Endothelial cell of umbilical vein (primary cell): ENCODE measurements at regions not wholly inside any gene's neighbourhood (a gene's known extent, or its start where the extent isn't known, plus 50 kb on each side); places are given as distances from the start of the nearest gene placed in this dataset.

ENCODE experiments used
- BruUV-seq: library from RNA; stranded (reverse); fragments of 400-500 nt; replicated peaks from 2 replicates; lab custom pipeline; 2021; lab: Mats Ljungman, UMichigan
- CTCF ChIA-PET: fragments of 300-600, 350-600 bp; sonication (Branson Sonifier 250); formaldehyde crosslinking; loops from one replicate; lab custom pipeline; 2021; ENCODE audit warnings: antibody characterized with exemption, inconsistent platforms; lab: Charles Lee
- POLR2A ChIA-PET: fragments of 300-600, 350-600 bp; sonication (Branson Sonifier 250); formaldehyde crosslinking; loops from one replicate; lab custom pipeline; 2021; ENCODE audit warnings: antibody characterized with exemption, inconsistent platforms; lab: Charles Lee
- DNase-seq: peaks from one replicate; pipeline ENCODE4 v3.0.0-alpha.2; 2011; ENCODE audit warnings: low read depth, low spot score
- FAIRE-seq: peaks from 2 replicates; lab custom pipeline; 2011; peaks lifted over from hg19 to GRCh38; lab: Jason Lieb, UNC
- H2AFZ ChIP-seq: 2 replicates; pipeline ENCODE4 v1.6.0; 2012; ENCODE audit warnings: low read depth, low read length, control low read depth, inconsistent platforms
- H3K27ac ChIP-seq: 2 replicates; pipeline ENCODE4 v1.5.1; 2011; ENCODE audit warnings: low read depth, mild to moderate bottlenecking, control low read depth, low read length, moderate library complexity; ENCODE audit not compliant: insufficient read depth
- H3K27me3 ChIP-seq, 2 experiments: 2 replicates each; pipeline versions ENCODE4 v1.6.0 to v1.6.1; 2011; ENCODE audit warnings: low read length in 2 of 2, mixed read lengths in 1 of 2; ENCODE audit not compliant: control insufficient read depth in 2 of 2, insufficient read depth in 2 of 2
- H3K36me3 ChIP-seq, 2 experiments: 2 replicates in 1 of 2; 3 replicates in 1 of 2; pipeline ENCODE4 v1.5.1; 2011; ENCODE audit warnings: low read length in 2 of 2, mild to moderate bottlenecking in 1 of 2, moderate library complexity in 1 of 2; ENCODE audit not compliant: control insufficient read depth in 2 of 2, insufficient read depth in 2 of 2; ENCODE audit errors: extremely low read depth in 1 of 2
- H3K4me1 ChIP-seq: 3 replicates; pipeline ENCODE4 v1.5.1; 2011; ENCODE audit warnings: mild to moderate bottlenecking, low read length; ENCODE audit not compliant: control insufficient read depth, insufficient read depth; ENCODE audit errors: extremely low read depth
- H3K4me2 ChIP-seq: 2 replicates; pipeline ENCODE4 v1.6.1; 2011; ENCODE audit warnings: low read length, control low read depth, mixed read lengths; ENCODE audit not compliant: insufficient read depth
- H3K4me3 ChIP-seq, 3 experiments: fragments of 200-600 bp in 1 of 3; sonication (generic), shearing (Covaris generic) in 1 of 3; replicated peaks in 1 of 3; 2 replicates each; pipeline ENCODE4 v1.5.1; 2011 to 2016; ENCODE audit warnings: control low read depth in 3 of 3, low read length in 3 of 3, mild to moderate bottlenecking in 2 of 3, inconsistent platforms in 1 of 3, low read depth in 1 of 3, moderate library complexity in 1 of 3; ENCODE audit not compliant: insufficient read depth in 1 of 3
- H3K79me2 ChIP-seq: 2 replicates; pipeline ENCODE4 v1.6.0; 2012; ENCODE audit warnings: low read length, inconsistent platforms; ENCODE audit not compliant: control insufficient read depth, insufficient read depth
- H3K9ac ChIP-seq: replicated peaks from 2 replicates; pipeline ENCODE3; 2011; ENCODE audit warnings: low read length, control low read depth; ENCODE audit not compliant: insufficient read depth; ENCODE audit errors: extremely low read depth
- H3K9me1 ChIP-seq: replicated peaks from 3 replicates; pipeline ENCODE4 v1.6.0; 2011; ENCODE audit warnings: mild to moderate bottlenecking, low read length; ENCODE audit not compliant: control insufficient read depth, insufficient read depth; ENCODE audit errors: extremely low read depth
- H3K9me3 ChIP-seq: replicated peaks from 2 replicates; pipeline ENCODE4 v1.5.1; 2012; ENCODE audit warnings: low read length, inconsistent platforms; ENCODE audit not compliant: control insufficient read depth, insufficient read depth
- H4K20me1 ChIP-seq: replicated peaks from 2 replicates; pipeline ENCODE3; 2011; ENCODE audit warnings: mild to moderate bottlenecking, low read length; ENCODE audit not compliant: control insufficient read depth, insufficient read depth; ENCODE audit errors: extremely low read depth
- CTCF ChIP-seq, 2 donors: IDR thresholded peaks; 1 replicate in 1 of 2; 2 replicates in 1 of 2; pipeline ENCODE4 v1.5.1; 2011; ENCODE audit warnings: low read length in 2 of 2, mild to moderate bottlenecking in 2 of 2, moderate library complexity in 2 of 2, control low read depth in 1 of 2, inconsistent platforms in 1 of 2, low read depth in 1 of 2; ENCODE audit not compliant: insufficient read depth in 1 of 2; ENCODE audit errors: extremely low read depth in 1 of 2
- EZH2 ChIP-seq: IDR thresholded peaks from 2 replicates; pipeline ENCODE4 v1.6.1; 2012; ENCODE audit warnings: borderline replicate concordance, low read depth, mild to moderate bottlenecking, moderate library complexity, low read length, inconsistent platforms; ENCODE audit not compliant: severe bottlenecking
- FOS ChIP-seq: IDR thresholded peaks from 2 replicates; pipeline ENCODE4 v1.6.1; 2011; ENCODE audit warnings: mild to moderate bottlenecking, low read length, moderate library complexity, borderline replicate concordance; ENCODE audit not compliant: insufficient read depth
- GATA2 ChIP-seq: IDR thresholded peaks from 2 replicates; pipeline ENCODE4 v1.7.0; 2011; ENCODE audit warnings: low read depth, mild to moderate bottlenecking, moderate library complexity, mixed read lengths, low read length; ENCODE audit not compliant: insufficient read length, insufficient read depth
- JUN ChIP-seq: IDR thresholded peaks from 2 replicates; pipeline ENCODE4 v1.6.1; 2011; ENCODE audit warnings: borderline replicate concordance, low read depth; ENCODE audit not compliant: insufficient read length, insufficient read depth
- MYC ChIP-seq: IDR thresholded peaks from one replicate; pipeline ENCODE4 v1.6.1; 2011; ENCODE audit warnings: mild to moderate bottlenecking, low read depth, low read length
- POLR2A ChIP-seq: IDR thresholded peaks from 2 replicates; pipeline ENCODE4 v1.6.1; 2012; ENCODE audit warnings: low read depth, mild to moderate bottlenecking, control low read depth, low read length
- POLR2AphosphoS5 ChIP-seq: IDR thresholded peaks from 2 replicates; pipeline ENCODE4 v1.6.1; 2012; ENCODE audit warnings: low read depth, mild to moderate bottlenecking, control low read depth, low read length, moderate library complexity; ENCODE audit not compliant: insufficient read depth
- dilution Hi-C: fragments of 300-500 bp; cut with MboI; formaldehyde crosslinking; loops from one replicate; pipeline ENCODE4 v1.15.0; 2019; ENCODE audit warnings: low sequenced_read_pairs; ENCODE audit not compliant: extremely low pct_ligation_motif_present
- intact Hi-C: fragments of 100-400 bp; cut with micrococcal nuclease; formaldehyde crosslinking; loops from one replicate; pipeline ENCODE4 v1.10.0; 2022
- TF ChIP-seq, protein P1 (sequence below): IDR thresholded peaks from 2 replicates; pipeline ENCODE4 v1.6.1; 2011; ENCODE audit not compliant: insufficient read depth, insufficient read length

DNA sequence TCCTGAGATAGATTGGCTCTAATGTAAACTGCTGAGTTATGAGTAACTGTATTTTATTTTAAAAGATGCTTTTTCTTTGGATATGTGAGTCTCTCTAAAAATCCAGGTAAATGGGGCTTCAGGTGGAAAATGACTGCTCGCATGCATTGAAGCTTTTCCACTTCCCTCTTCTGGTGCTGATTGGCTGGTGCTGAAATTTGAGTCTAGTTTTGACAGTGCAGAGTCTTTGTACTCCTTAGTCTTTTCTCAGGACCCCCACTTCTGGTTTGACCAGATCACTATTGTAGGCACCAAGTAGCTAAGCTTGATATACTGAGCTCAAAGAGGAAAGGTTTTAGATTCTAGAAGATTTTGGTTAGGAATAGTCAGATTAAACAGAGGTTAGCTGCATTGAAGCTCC, 60.7 kb upstream of the TULP4 start:
- CTCF ChIA-PET, result interaction anchor here (1.6 kb wide), 1 partner anchor 18 kb away, joined by 4 read pairs; no protein-coding TSS in a partner anchor
- Histone ChIP-seq H3K4me3 (no peak overlapping the region), H3K27ac (no peak overlapping the region), H3K36me3 (no peaks in the 10 kb centered on the region), H2AFZ (no peak overlapping the region), H3K9me1 (no peaks in the 10 kb centered on the region), H3K4me1 (no peaks in the 10 kb centered on the region), H3K9me3 (no peaks in the 10 kb centered on the region), H3K27me3 (no peaks in the 10 kb centered on the region), H4K20me1 (no peaks in the 10 kb centered on the region), H3K9ac (no peak overlapping the region), H3K4me2 (no peak overlapping the region), H3K79me2 (peaks cover 38% of the 10 kb centered on the region)
- dilution Hi-C loops (no loop called here), intact Hi-C loops (loop anchor here (2.0 kb wide), 1 partner anchor 17 kb away; no protein-coding TSS in a partner anchor)
- DNase-seq (no peak), FAIRE-seq (no peak)
- BruUV-seq, result no TSS peak
- POLR2A ChIA-PET, result no interaction called here
- no peak for TF ChIP-seq FOS
- TF ChIP-seq POLR2AphosphoS5, result no peak

DNA sequence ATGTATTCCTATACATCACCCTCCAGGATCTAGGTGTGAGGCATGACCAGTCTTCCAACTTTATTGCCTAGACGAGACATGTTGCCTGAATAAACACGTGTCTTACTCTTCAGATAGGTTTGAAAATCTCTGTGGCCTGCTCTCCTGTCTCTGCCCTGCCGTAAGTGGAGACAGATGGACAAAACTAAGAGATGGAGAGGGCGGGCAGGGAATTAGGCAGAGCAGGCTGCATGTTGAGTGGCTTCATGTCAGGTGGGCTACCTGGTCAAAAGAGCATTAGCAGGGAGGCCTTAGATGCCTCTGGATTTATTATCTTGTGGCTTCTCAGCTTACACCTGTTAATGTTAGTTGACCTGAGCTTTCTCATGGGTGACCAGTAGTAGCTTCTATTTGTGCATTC, 59.0 kb upstream of the TULP4 start:
- ChIA-PET CTCF (interaction anchor here (1.1 kb wide), 1 partner anchor 19 kb away, joined by 3 read pairs; no protein-coding TSS in a partner anchor), POLR2A (no interaction called here)
- no peak for TF ChIP-seq FOS
- TF ChIP-seq, protein P1, sequence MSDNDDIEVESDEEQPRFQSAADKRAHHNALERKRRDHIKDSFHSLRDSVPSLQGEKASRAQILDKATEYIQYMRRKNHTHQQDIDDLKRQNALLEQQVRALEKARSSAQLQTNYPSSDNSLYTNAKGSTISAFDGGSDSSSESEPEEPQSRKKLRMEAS, result no peak
- no peak for TF ChIP-seq POLR2AphosphoS5
- no peak for TF ChIP-seq EZH2
- TF ChIP-seq MYC, result no peak
- TF ChIP-seq GATA2, result no peak
- no peak for TF ChIP-seq JUN
- TF ChIP-seq POLR2A, result no peak
- TF ChIP-seq CTCF (IDR thresholded peaks at IDR 0.05; ENCODE audit: extremely low read depth in 1 of 2, insufficient read depth in 1 of 2, low read depth in 1 of 2, low read length in 2 of 2), result no peak
- Histone ChIP-seq H3K36me3 (no peaks in the 10 kb centered on the region), H3K4me2 (no peak overlapping the region), H3K4me1 (no peaks in the 10 kb centered on the region), H3K9me1 (no peaks in the 10 kb centered on the region), H3K79me2 (peaks cover 40% of the 10 kb centered on the region), H3K27ac (no peak overlapping the region), H2AFZ (no peak overlapping the region), H4K20me1 (no peaks in the 10 kb centered on the region), H3K4me3 (no peak overlapping the region), H3K9ac (no peak overlapping the region), H3K9me3 (no peaks in the 10 kb centered on the region), H3K27me3 (no peaks in the 10 kb centered on the region)
- intact Hi-C loops (no loop called here), dilution Hi-C loops (no loop called here)
- DNase-seq, result no peak
- no TSS peak for BruUV-seq
- FAIRE-seq, result no peak
